LNCaP clone FGC (cell line): ENCODE measurements at regions not wholly inside any gene's neighbourhood (a gene's known extent, or its start where the extent isn't known, plus 50 kb on each side); places are given as distances from the start of the nearest gene placed in this dataset.
"Not testable (repeated sequence)": the region's sequence is repeated elsewhere in the genome, so short reads cannot be mapped to it uniquely, and the experiment has no call there.

Experiments used
- DNase-seq: peaks from one replicate; pipeline ENCODE4 v3.0.0-alpha.2; 2011; ENCODE audit warnings: low read depth
- H3K4me3 ChIP-seq: 2 replicates; pipeline ENCODE4 v1.5.1; 2011; ENCODE audit warnings: mild to moderate bottlenecking, low read depth, low read length, control low read depth
- TF ChIP-seq, protein P1 (sequence below): IDR thresholded peaks from 2 replicates; pipeline ENCODE4 v1.5.1; 2012; ENCODE audit warnings: mild to moderate bottlenecking; ENCODE audit not compliant: control insufficient read depth, insufficient read depth; ENCODE audit errors: extremely low read depth

DNA sequence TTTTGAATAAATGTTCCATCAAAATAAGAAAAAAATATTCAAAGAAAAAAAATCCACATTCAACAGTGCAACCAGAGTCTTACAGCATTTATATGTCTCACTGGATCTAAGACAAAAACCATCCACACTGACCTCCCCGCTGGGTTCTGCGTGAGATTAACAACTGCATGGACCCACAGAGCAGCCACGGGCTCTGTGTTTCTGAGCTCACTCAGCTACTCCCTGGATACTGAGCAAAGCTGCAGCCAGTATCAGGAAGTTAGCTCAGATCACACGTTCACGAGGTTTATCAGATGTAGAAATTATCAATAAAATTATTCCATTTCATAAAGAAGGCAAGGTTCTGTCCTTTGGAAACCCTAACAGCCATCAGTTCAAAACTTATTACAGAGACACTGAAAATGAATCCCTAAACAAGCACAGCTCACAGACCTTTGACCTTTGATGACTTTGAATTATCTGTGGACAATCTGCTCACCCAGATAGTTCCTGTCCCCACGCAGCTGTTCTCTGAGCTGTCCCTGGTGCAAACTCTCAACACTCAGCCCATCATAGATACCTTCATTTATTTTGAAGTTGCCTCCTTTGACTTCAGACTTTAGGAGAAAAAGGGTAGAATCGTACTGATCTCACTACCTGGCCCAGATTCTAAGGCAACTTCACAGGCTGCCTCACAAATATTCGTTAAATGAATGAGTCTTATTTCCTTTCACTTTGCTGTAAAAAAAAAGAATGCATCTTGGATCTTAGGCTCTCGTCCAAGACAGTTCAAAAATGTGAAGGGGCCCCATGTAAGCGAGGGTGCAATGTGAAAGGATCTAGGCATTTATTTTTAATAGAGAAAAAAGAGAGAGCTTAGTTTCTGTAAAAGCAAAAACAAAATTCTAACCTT lies 67.7 kb upstream of the SVIL start:
- TF ChIP-seq, protein P1, sequence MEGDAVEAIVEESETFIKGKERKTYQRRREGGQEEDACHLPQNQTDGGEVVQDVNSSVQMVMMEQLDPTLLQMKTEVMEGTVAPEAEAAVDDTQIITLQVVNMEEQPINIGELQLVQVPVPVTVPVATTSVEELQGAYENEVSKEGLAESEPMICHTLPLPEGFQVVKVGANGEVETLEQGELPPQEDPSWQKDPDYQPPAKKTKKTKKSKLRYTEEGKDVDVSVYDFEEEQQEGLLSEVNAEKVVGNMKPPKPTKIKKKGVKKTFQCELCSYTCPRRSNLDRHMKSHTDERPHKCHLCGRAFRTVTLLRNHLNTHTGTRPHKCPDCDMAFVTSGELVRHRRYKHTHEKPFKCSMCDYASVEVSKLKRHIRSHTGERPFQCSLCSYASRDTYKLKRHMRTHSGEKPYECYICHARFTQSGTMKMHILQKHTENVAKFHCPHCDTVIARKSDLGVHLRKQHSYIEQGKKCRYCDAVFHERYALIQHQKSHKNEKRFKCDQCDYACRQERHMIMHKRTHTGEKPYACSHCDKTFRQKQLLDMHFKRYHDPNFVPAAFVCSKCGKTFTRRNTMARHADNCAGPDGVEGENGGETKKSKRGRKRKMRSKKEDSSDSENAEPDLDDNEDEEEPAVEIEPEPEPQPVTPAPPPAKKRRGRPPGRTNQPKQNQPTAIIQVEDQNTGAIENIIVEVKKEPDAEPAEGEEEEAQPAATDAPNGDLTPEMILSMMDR, result no peak
- no peak for DNase-seq
- H3K4me3 ChIP-seq, result no peak overlapping the region

DNA sequence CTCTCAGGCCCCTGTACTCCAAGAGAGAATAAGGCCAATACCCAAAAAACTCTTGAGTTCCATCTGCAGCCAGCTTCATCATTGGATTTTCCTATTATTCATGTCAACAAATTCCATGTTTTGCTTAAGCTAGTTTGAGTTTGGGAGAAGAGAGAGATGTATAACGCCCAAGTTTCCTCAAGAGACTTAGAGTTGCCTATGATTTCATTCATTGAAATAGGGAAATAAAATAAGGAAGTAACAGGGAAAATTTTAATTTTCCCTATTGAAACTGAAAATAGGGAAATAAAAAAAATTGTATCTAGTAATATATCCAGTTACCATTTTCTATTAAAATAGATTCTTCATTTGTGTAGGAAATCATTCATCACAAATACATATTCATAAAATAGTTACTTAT lies 66.5 kb upstream of the SVIL start:
- no peak overlapping the region for H3K4me3 ChIP-seq
- no peak for DNase-seq
- TF ChIP-seq, protein P1, result no peak

DNA sequence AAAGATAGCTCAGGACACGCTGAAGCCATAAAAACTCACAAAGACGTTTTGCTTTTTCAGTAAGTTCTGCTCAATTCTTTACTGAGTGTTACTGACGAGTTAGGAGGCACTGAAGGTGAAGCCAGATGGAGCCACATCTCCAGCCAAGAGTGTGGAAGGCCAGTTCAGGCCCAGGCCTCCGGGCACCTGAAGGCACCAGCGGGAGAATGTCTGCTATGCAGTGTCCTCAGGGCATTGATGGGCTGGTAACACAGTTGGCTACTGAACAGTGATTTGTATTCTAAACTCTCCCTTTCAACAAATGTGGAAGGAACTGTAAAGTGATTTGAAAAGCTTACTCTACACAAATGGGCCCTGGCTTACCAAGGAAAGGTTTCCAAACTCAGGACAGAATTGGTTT lies 64.8 kb upstream of the SVIL start:
- TF ChIP-seq, protein P1, result no peak
- DNase-seq, result no peak
- no peak overlapping the region for H3K4me3 ChIP-seq

DNA sequence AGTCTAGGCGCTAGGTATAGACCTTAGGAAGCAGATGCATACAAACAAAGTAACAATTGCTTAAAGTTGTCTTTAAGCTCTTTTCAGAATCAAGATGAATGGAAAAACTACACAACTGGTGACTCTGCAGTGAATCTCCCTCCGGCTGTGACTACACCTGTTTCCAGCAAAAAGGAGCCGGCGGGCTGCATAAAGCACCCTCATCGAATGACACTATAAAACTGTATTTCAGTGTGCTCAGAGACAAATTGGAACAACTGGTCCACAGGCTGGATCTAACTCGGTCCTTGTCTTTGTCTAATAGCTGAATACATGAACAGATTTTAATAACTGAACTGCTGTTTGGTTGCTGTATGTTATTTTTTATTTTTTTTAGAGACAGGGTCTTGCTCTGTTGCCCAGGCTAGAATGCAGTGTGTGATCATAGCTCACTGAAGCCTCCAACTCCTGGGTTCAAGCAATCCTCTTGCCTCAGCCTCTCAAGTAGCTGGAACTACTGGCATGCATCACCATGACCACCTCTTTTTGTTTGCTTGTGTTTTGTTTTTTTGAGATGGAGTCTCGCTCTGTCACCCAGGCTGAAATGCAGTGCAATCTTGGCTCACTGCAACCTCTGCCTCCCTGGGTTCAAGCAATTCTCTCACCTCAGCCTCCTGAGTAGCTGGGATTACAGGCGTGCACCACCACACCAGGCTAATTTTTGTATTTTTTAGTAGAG lies 64.2 kb upstream of the SVIL start:
- no peak overlapping the region for H3K4me3 ChIP-seq
- DNase-seq, result no peak
- TF ChIP-seq, protein P1, result no peak

DNA sequence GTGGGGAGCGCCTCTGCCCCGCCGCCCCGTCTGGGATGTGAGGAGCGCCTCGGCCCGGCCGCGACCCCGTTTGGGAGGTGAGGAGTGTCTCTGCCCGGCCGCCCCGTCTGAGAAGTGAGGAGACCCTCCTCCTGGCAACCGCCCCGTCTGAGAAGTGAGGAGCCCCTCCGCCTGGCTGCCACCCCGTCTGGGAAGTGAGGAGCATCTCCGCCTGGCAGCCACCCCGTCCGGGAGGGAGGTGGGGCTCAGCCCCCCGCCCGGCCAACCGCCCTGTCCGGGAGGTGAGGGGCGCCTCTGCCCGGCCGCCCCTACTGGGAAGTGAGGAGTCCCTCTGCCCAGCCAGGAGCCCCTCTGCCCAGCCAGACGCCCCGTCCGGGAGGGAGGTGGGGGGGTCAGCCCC lies 61.8 kb upstream of the SVIL start:
- not testable (repeated sequence) for H3K4me3 ChIP-seq, DNase-seq

DNA sequence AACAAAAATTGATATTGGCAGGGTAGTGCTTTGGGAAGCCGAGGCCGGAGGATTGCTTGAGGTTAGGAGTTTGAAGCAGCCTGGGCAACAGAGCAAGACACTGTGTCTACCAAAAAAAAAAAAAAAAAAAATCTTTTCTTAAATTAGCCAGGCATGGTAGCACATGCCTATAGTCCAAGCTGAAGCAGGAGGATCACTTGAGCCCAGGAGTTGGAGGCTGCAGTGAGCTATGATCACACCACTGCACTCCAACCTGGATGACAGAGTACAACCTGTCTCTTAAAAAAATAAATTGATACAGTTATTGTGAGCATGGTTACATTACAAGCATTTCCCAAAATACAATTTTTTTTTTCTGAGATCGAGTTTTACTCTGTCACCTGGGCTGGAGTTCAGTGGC lies 59.4 kb upstream of the SVIL start:
- TF ChIP-seq, protein P1, result no peak
- no peak overlapping the region for H3K4me3 ChIP-seq
- no peak for DNase-seq

DNA sequence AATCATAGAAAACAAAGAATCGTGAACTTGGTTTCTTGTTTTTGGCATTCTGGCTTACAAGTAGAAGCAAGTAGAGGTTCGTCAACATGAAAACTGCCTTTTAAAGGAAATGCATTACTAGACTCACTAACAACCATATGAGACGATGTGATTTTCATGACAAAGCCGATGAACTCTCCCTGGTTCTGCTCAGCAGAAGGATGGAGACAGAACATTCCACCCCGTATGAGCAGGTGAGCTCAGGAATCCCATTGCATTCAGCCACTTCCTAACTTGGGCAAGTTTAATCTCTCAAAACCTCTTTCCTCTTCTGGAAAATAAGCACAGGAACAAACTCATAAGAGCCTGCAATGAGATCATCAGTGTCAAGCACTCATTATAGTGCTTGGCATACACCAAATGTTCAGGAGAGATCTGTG lies 57.4 kb upstream of the SVIL start:
- TF ChIP-seq, protein P1, result no peak
- no peak overlapping the region for H3K4me3 ChIP-seq
- no peak for DNase-seq
